ENCODE measurements at regions not wholly inside any gene's neighbourhood (a gene's known extent, or its start where the extent isn't known, plus 50 kb on each side); places are given as distances from the start of the nearest gene placed in this dataset.

DNA sequence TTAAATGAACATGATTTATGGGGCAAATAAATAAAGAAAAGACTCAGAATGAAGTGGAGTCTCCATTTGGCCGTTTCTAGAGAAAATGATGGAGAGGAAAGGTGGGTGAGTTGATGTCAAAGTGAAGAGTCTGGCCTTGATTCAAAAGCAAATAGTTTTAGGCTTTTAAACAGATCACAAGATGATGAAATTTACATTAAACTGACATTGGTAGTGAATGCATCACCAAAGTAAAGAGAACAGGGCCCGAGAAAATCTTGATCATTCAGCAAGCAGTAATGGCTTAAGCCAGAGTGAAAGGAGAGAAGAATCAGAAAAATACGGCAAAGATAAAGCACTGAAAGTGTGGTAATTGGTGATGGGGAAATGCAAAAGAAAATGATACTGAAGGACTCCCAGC, 460.0 kb upstream of the SGCD start:
- Histone ChIP-seq H3K14ac (ENCODE audit: insufficient read length) (no peak overlapping the region), H2BK120ac (replicated peaks; ENCODE audit: low read depth, low read length) (no peak overlapping the region), H2AFZ (ENCODE audit: low read length) (no peak overlapping the region), H3K27ac (ENCODE audit: low read depth, low read length) (no peak overlapping the region), H4K8ac (ENCODE audit: extremely low read depth, insufficient read depth, low read length) (no peak overlapping the region), H3K4me2 (ENCODE audit: insufficient read depth in 1 of 2, low read depth in 2 of 2, low read length in 2 of 2) (no peak overlapping the region), H3K4me1 (replicated peaks in 1 of 4; ENCODE audit: control insufficient read depth in 3 of 4, insufficient read depth in 4 of 4, low read length in 3 of 4) (no peaks in the 10 kb centered on the region), H3K56ac (replicated peaks; ENCODE audit: insufficient read length, low read depth, low read length) (no peak overlapping the region), H4K91ac (replicated peaks; ENCODE audit: insufficient read length, low read length) (no peak overlapping the region), H3K4ac (replicated peaks; ENCODE audit: insufficient read length, low read depth, low read length) (no peak overlapping the region), H3K36me3 (ENCODE audit: control insufficient read depth in 2 of 4, insufficient read depth in 4 of 4, low read length in 3 of 4) (no peaks in the 10 kb centered on the region; a peak in 1 of 8 replicates), H3K23me2 (ENCODE audit: low read depth, low read length) (no peaks in the 10 kb centered on the region), H2BK12ac (ENCODE audit: low read depth, low read length) (no peak overlapping the region), H2BK20ac (ENCODE audit: low read length) (no peak overlapping the region), H3K27me3 (replicated peaks in 1 of 4; ENCODE audit: control insufficient read depth in 3 of 4, extremely low read depth in 1 of 4, insufficient read depth in 3 of 4, low read length in 3 of 4) (no peaks in the 10 kb centered on the region), H3K79me2 (ENCODE audit: control insufficient read depth in 1 of 2, insufficient read depth in 2 of 2, low read length in 2 of 2) (no peaks in the 10 kb centered on the region), H3K9me3 (ENCODE audit: insufficient read depth in 2 of 2, low read depth in 1 of 2, low read length in 1 of 2) (no peaks in the 10 kb centered on the region), H3K9ac (replicated peaks in 1 of 4; ENCODE audit: extremely low read depth in 1 of 4, low read depth in 3 of 4, low read length in 3 of 4) (no peak overlapping the region), H4K5ac (ENCODE audit: insufficient read length, low read depth, low read length) (no peak overlapping the region), H2AK5ac (ENCODE audit: low read depth, low read length) (no peak overlapping the region), H3K4me3 (ENCODE audit: extremely low read depth in 1 of 4, insufficient read depth in 2 of 4, low read depth in 3 of 4, low read length in 4 of 4) (no peak overlapping the region), H3K18ac (ENCODE audit: extremely low read depth, low read length) (no peak overlapping the region), H4K20me1 (replicated peaks in 1 of 2; ENCODE audit: control insufficient read depth in 1 of 2, insufficient read depth in 2 of 2, low read length in 2 of 2) (no peaks in the 10 kb centered on the region), H3K23ac (ENCODE audit: insufficient read length) (no peak overlapping the region), H2BK5ac (ENCODE audit: low read depth, low read length) (no peak overlapping the region), H3K79me1 (ENCODE audit: low read depth, low read length) (no peaks in the 10 kb centered on the region), H2BK15ac (ENCODE audit: low read length) (no peak overlapping the region)
- CTCF ChIA-PET (ENCODE audit: partially characterized antibody), result interaction anchor here (1.2 kb wide), 1 partner anchor 11 kb away, joined by 4 read pairs; no protein-coding TSS in a partner anchor
- POLR2A ChIA-PET (ENCODE audit: partially characterized antibody), result no interaction called here
- 94% methylated on average over 3 of the region's 3 CpGs; no CpG with 5 or more reads in 1 of the 2 experiments for WGBS, 2 experiments (ENCODE audit: extremely low coverage in 1 of 2, insufficient coverage in 1 of 2, insufficient read length in 1 of 2, insufficient replicate concordance in 2 of 2, low coverage in 1 of 2, low lambda C conversion rate in 2 of 2, missing lambda C conversion rate in 1 of 2)
- FAIRE-seq, result no peak
- DNase-seq (ENCODE audit: low read depth in 1 of 2, low spot score in 2 of 2), result no peak
- no peak for TF ChIP-seq SIRT6 (IDR thresholded peaks at IDR 0.05; ENCODE audit: low read length)
- TF ChIP-seq SRF (IDR thresholded peaks at IDR 0.05; ENCODE audit: low read depth, low read length), result no peak
- TF ChIP-seq TBP (IDR thresholded peaks at IDR 0.05; ENCODE audit: low read depth, low read length), result no peak
- no peak for TF ChIP-seq CHD1 (IDR thresholded peaks at IDR 0.05; ENCODE audit: low read depth, low read length)
- TF ChIP-seq RBBP5 (IDR thresholded peaks at IDR 0.05; ENCODE audit: borderline replicate concordance, low read depth, low read length), result no peak
- TF ChIP-seq SP1 (IDR thresholded peaks at IDR 0.05; ENCODE audit: low read depth, low read length), result no peak
- no peak for TF ChIP-seq PHF8 (conservative IDR thresholded peaks at IDR 0.05; ENCODE audit: low read depth, low read length)
- no peak for TF ChIP-seq TAF1 (IDR thresholded peaks at IDR 0.05; ENCODE audit: low read depth, low read length)
- TF ChIP-seq POLR2AphosphoS5 (IDR thresholded peaks at IDR 0.05; ENCODE audit: low read depth, low read length), result no peak
- no peak for TF ChIP-seq GABPA (IDR thresholded peaks at IDR 0.05; ENCODE audit: borderline replicate concordance, insufficient read depth, low read length)
- TF ChIP-seq FOSL1 (IDR thresholded peaks at IDR 0.05; ENCODE audit: insufficient read depth, low read depth, low read length), result no peak
- no peak for TF ChIP-seq KDM5A (IDR thresholded peaks at IDR 0.05; ENCODE audit: low read length)
- no peak for TF ChIP-seq TEAD4 (IDR thresholded peaks at IDR 0.05; ENCODE audit: low read depth, low read length)
- TF ChIP-seq RFX5 (IDR thresholded peaks at IDR 0.05; ENCODE audit: borderline replicate concordance, low read depth, low read length), result no peak
- TF ChIP-seq GTF2F1 (IDR thresholded peaks at IDR 0.05; ENCODE audit: borderline replicate concordance, low read depth, low read length), result no peak
- no peak for TF ChIP-seq CBX5 (IDR thresholded peaks at IDR 0.05; ENCODE audit: low read depth, low read length)
- no peak for TF ChIP-seq ASH2L (IDR thresholded peaks at IDR 0.05; ENCODE audit: low read length)
- no peak for TF ChIP-seq YY1 (IDR thresholded peaks at IDR 0.05; ENCODE audit: low read depth, low read length)

Data from H1 (cell line).